ENCODE measurements at regions not wholly inside any gene's neighbourhood (a gene's known extent, or its start where the extent isn't known, plus 50 kb on each side); places are given as distances from the start of the nearest gene placed in this dataset.

DNA sequence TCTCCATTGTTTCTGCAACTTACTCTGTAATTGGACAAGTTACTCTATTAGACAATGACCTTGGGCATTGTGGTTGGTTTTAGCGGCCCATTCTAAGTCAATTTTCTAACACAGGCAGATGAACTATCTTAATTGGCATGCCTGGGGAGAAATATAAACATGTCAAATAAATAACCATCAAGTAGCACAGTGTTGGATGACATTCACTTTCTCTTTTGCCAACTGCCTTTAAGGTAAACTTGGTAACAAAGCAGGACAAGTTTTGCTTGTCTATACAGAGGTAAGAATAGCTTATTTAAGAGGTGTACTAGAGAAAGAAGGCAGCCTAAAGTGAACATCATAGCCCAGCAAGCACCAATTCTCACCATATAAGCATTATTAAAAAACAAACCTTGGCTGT, 599.6 kb downstream of the GBE1 start:
- no peak for TF ChIP-seq POLR2A (IDR thresholded peaks at IDR 0.05)
- TF ChIP-seq, protein P1, sequence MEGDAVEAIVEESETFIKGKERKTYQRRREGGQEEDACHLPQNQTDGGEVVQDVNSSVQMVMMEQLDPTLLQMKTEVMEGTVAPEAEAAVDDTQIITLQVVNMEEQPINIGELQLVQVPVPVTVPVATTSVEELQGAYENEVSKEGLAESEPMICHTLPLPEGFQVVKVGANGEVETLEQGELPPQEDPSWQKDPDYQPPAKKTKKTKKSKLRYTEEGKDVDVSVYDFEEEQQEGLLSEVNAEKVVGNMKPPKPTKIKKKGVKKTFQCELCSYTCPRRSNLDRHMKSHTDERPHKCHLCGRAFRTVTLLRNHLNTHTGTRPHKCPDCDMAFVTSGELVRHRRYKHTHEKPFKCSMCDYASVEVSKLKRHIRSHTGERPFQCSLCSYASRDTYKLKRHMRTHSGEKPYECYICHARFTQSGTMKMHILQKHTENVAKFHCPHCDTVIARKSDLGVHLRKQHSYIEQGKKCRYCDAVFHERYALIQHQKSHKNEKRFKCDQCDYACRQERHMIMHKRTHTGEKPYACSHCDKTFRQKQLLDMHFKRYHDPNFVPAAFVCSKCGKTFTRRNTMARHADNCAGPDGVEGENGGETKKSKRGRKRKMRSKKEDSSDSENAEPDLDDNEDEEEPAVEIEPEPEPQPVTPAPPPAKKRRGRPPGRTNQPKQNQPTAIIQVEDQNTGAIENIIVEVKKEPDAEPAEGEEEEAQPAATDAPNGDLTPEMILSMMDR (IDR thresholded peaks at IDR 0.05) = no peak
